Breast epithelium (tissue), 3 donors: ENCODE measurements at regions not wholly inside any gene's neighbourhood (a gene's known extent, or its start where the extent isn't known, plus 50 kb on each side); places are given as distances from the start of the nearest gene placed in this dataset.
"Not testable (repeated sequence)": the region's sequence is repeated elsewhere in the genome, so short reads cannot be mapped to it uniquely, and the experiment has no call there.

Experiments
- POLR2A ChIP-seq: fragments of 450-650 bp; IDR thresholded peaks from one replicate; pipeline ENCODE4 v1.6.1; 2016; ENCODE audit warnings: antibody characterized with exemption, mild to moderate bottlenecking, moderate library complexity
- TF ChIP-seq, protein P1 (sequence below), 3 donors: fragments of 450-650 bp; IDR thresholded peaks; one replicate each; pipeline ENCODE4 v1.5.1; 2016 to 2017; ENCODE audit warnings: antibody characterized with exemption in 3 of 3, mild to moderate bottlenecking in 3 of 3, moderate library complexity in 3 of 3

DNA sequence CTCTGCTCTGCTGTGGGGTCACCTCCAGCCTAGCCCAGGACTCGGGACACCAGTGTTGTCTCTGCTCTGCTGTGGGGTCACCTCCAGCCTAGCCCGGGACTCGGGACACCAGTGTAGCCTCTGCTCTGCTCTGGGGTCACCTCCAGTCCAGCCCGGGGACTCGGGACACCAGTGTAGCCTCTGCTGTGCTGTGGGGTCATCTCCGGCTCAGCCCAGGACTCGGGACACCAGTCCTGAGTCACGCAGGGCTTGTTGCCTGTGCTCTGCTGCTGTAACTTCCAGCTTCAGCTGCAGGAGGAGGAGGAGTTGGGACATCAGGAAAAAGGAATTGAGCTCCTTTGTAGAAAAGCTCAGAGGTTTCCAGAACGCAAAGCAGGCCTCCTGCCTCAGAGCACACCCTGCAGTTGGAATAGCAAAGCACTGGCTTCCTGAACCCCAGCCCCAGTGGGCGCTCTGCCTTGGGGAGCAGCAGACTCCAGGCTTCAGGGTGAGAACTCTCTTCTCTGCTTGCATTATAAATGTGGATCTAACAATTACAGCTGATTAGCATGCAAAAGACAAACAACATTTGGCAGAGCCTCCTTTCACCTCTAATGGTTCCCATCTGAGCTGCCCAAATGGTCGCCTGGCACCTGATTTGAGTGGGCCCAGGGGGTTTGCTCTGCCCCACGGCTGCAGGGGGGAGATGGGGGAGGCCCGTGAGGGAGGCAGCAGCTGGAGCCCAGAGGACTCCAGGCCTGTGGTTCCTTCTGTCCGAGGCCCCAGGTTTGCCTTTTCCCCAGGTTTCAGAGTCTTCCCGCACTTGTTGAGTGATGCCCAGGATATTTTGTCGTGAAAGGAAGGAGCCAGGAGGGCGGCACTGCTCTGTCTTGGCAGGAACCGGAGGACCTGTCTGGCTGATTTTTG is 323.7 kb downstream of the ADGRD1 start:
- TF ChIP-seq, protein P1, sequence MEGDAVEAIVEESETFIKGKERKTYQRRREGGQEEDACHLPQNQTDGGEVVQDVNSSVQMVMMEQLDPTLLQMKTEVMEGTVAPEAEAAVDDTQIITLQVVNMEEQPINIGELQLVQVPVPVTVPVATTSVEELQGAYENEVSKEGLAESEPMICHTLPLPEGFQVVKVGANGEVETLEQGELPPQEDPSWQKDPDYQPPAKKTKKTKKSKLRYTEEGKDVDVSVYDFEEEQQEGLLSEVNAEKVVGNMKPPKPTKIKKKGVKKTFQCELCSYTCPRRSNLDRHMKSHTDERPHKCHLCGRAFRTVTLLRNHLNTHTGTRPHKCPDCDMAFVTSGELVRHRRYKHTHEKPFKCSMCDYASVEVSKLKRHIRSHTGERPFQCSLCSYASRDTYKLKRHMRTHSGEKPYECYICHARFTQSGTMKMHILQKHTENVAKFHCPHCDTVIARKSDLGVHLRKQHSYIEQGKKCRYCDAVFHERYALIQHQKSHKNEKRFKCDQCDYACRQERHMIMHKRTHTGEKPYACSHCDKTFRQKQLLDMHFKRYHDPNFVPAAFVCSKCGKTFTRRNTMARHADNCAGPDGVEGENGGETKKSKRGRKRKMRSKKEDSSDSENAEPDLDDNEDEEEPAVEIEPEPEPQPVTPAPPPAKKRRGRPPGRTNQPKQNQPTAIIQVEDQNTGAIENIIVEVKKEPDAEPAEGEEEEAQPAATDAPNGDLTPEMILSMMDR (IDR thresholded peaks at IDR 0.05), result not testable (repeated sequence)
- TF ChIP-seq POLR2A, result not testable (repeated sequence)
